ENCODE measurements at regions not wholly inside any gene's neighbourhood (a gene's known extent, or its start where the extent isn't known, plus 50 kb on each side); places are given as distances from the start of the nearest gene placed in this dataset.

DNA sequence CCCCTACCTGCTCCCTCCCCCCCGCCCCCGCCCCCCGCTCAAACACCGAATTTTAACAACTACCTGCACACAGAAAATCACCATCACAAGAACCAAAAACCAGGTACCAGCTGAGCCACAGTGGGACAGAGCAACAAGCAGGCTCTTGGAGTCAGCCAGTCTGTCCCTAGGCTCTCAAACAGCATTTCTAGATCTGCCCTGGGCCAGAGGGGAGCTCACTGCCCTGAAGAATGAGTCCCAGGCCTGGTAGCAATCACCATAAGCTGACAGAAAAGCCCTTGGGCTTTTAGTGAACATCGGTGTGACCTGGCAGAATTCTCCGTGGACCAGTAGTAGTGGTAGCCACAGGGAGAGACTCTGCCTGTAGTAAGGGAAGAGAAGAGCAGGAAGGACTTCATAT lies 58.3 kb downstream of the C11orf87 start:
- no peak overlapping the region for H3K4me3 ChIP-seq (ENCODE audit: low read length in 2 of 2)
- no peak for DNase-seq
- ATAC-seq (ENCODE audit: low FRiP score): no peak
- 22 to 28% methylated on average over 6 of the region's 6 CpGs for WGBS, 2 donors
- H3K27me3 ChIP-seq (ENCODE audit: control insufficient read depth in 1 of 2, insufficient read depth in 2 of 2, low read length in 1 of 2): peaks cover 0 to 2% of the 10 kb centered on the region in 2 donors
- intact Hi-C loops (cut with DNase I): no loop called here
- H3K9me3 ChIP-seq (ENCODE audit: control insufficient read depth, low read length): no peaks in the 10 kb centered on the region
- H3K4me1 ChIP-seq (ENCODE audit: control insufficient read depth in 1 of 2, insufficient read depth in 2 of 2, low read length in 2 of 2): no peaks in the 10 kb centered on the region
- no peaks in the 10 kb centered on the region for H3K36me3 ChIP-seq (ENCODE audit: control insufficient read depth in 1 of 2, insufficient read depth in 2 of 2, low read length in 1 of 2)
- H3K27ac ChIP-seq (ENCODE audit: low read depth in 1 of 2, low read length in 2 of 2): no peak overlapping the region

GRCh38 chr11:109486129-109486528 lies 64.1 kb downstream of the C11orf87 start:
- Histone ChIP-seq H3K9me3 (ENCODE audit: control insufficient read depth, low read length) (no peaks in the 10 kb centered on the region), H3K4me3 (ENCODE audit: low read length in 2 of 2) (no peak overlapping the region), H3K4me1 (ENCODE audit: control insufficient read depth in 1 of 2, insufficient read depth in 2 of 2, low read length in 2 of 2) (no peaks in the 10 kb centered on the region), H3K36me3 (ENCODE audit: control insufficient read depth in 1 of 2, insufficient read depth in 2 of 2, low read length in 1 of 2) (no peaks in the 10 kb centered on the region), H3K27ac (ENCODE audit: low read depth in 1 of 2, low read length in 2 of 2) (no peak overlapping the region), H3K27me3 (ENCODE audit: control insufficient read depth in 1 of 2, insufficient read depth in 2 of 2, low read length in 1 of 2) (no peaks in the 10 kb centered on the region)
- ATAC-seq (ENCODE audit: low FRiP score) (no peak), DNase-seq (no peak)
- intact Hi-C loops (cut with DNase I): no loop called here
- 61 to 67% methylated on average over 1 of the region's 1 CpG for WGBS, 2 donors

- no peaks in the 10 kb centered on the region for H3K27me3 ChIP-seq (ENCODE audit: control insufficient read depth in 1 of 2, insufficient read depth in 2 of 2, low read length in 1 of 2)
- H3K4me1 ChIP-seq (ENCODE audit: control insufficient read depth in 1 of 2, insufficient read depth in 2 of 2, low read length in 2 of 2): no peaks in the 10 kb centered on the region
- H3K9me3 ChIP-seq (ENCODE audit: control insufficient read depth, low read length): no peaks in the 10 kb centered on the region
- H3K27ac ChIP-seq (ENCODE audit: low read depth in 1 of 2, low read length in 2 of 2): no peak overlapping the region
- 38 to 47% methylated on average over 4 of the region's 4 CpGs for WGBS, 2 donors
- H3K4me3 ChIP-seq (ENCODE audit: low read length in 2 of 2): no peak overlapping the region
- H3K36me3 ChIP-seq (ENCODE audit: control insufficient read depth in 1 of 2, insufficient read depth in 2 of 2, low read length in 1 of 2): no peaks in the 10 kb centered on the region
- DNase-seq: no peak
- intact Hi-C loops (cut with DNase I): no loop called here
- no peak for ATAC-seq (ENCODE audit: low FRiP score)
Measured at GRCh38 chr11:109490953-109491635, 69.1 kb downstream of the C11orf87 start.

- Histone ChIP-seq H3K4me1 (ENCODE audit: control insufficient read depth in 1 of 2, insufficient read depth in 2 of 2, low read length in 2 of 2) (no peaks in the 10 kb centered on the region), H3K4me3 (ENCODE audit: low read length in 2 of 2) (no peak overlapping the region), H3K9me3 (ENCODE audit: control insufficient read depth, low read length) (peaks cover 1% of the 10 kb centered on the region), H3K27me3 (ENCODE audit: control insufficient read depth in 1 of 2, insufficient read depth in 2 of 2, low read length in 1 of 2) (no peaks in the 10 kb centered on the region), H3K27ac (ENCODE audit: low read depth in 1 of 2, low read length in 2 of 2) (no peak overlapping the region), H3K36me3 (ENCODE audit: control insufficient read depth in 1 of 2, insufficient read depth in 2 of 2, low read length in 1 of 2) (no peaks in the 10 kb centered on the region)
- ATAC-seq (ENCODE audit: low FRiP score) (no peak), DNase-seq (no peak)
- intact Hi-C loops (cut with DNase I): no loop called here
- WGBS, 2 donors: 79 to 81% methylated on average over 3 of the region's 3 CpGs
Measured at GRCh38 chr11:109506115-109506514, 84.1 kb downstream of the C11orf87 start.

GRCh38 chr11:109507331-109507730 lies 85.3 kb downstream of the C11orf87 start:
- intact Hi-C loops (cut with DNase I): no loop called here
- Histone ChIP-seq H3K4me3 (ENCODE audit: low read length in 2 of 2) (no peak overlapping the region), H3K36me3 (ENCODE audit: control insufficient read depth in 1 of 2, insufficient read depth in 2 of 2, low read length in 1 of 2) (no peaks in the 10 kb centered on the region), H3K9me3 (ENCODE audit: control insufficient read depth, low read length) (peaks cover 1% of the 10 kb centered on the region), H3K27ac (ENCODE audit: low read depth in 1 of 2, low read length in 2 of 2) (no peak overlapping the region), H3K27me3 (ENCODE audit: control insufficient read depth in 1 of 2, insufficient read depth in 2 of 2, low read length in 1 of 2) (no peaks in the 10 kb centered on the region), H3K4me1 (ENCODE audit: control insufficient read depth in 1 of 2, insufficient read depth in 2 of 2, low read length in 2 of 2) (no peaks in the 10 kb centered on the region)
- WGBS, 2 donors: 80 to 83% methylated on average over 4 of the region's 4 CpGs
- ATAC-seq (ENCODE audit: low FRiP score): no peak
- DNase-seq: no peak

DNA sequence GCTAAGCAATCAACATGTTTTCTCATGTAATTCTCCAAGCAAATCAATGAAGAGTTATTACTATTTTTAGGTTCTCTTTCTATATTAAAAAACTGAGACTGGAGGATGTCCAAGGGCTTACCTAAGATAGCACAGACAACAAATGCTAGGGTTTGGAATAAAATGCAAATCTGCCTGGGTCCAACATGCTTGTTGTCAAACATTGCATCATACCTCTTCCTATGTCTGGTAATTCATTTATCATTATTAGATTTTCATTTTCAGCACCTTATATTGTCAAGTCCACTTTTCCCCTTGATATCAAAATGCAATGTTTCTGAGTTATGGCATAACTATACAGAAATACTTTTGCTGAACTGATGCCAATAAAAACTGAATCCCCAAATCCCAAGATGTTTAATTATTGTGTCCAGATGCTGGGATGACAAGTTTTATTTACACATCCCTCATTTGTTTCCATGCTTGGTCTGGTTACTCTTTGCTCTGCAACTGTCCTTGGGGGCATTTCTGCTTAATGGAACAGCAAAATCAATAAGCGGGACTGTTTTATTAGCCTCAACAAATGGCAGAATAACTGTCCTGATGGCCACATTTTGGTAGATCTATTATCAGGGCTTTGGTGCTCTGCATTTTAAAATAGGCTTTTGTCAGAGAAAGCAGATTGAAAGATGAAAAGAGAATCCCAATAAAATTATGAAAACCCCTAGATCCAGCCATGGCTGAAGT lies 86.0 kb downstream of the C11orf87 start:
- ATAC-seq (ENCODE audit: low FRiP score) (no peak), DNase-seq (no peak)
- Histone ChIP-seq H3K36me3 (ENCODE audit: control insufficient read depth in 1 of 2, insufficient read depth in 2 of 2, low read length in 1 of 2) (no peaks in the 10 kb centered on the region), H3K27me3 (ENCODE audit: control insufficient read depth in 1 of 2, insufficient read depth in 2 of 2, low read length in 1 of 2) (no peaks in the 10 kb centered on the region), H3K9me3 (ENCODE audit: control insufficient read depth, low read length) (peaks cover 1% of the 10 kb centered on the region), H3K4me1 (ENCODE audit: control insufficient read depth in 1 of 2, insufficient read depth in 2 of 2, low read length in 2 of 2) (no peaks in the 10 kb centered on the region), H3K27ac (ENCODE audit: low read depth in 1 of 2, low read length in 2 of 2) (no peak overlapping the region), H3K4me3 (ENCODE audit: low read length in 2 of 2) (no peak overlapping the region)
- intact Hi-C loops (cut with DNase I): no loop called here
- 83 to 84% methylated on average over 1 of the region's 1 CpG for WGBS, 2 donors

DNA sequence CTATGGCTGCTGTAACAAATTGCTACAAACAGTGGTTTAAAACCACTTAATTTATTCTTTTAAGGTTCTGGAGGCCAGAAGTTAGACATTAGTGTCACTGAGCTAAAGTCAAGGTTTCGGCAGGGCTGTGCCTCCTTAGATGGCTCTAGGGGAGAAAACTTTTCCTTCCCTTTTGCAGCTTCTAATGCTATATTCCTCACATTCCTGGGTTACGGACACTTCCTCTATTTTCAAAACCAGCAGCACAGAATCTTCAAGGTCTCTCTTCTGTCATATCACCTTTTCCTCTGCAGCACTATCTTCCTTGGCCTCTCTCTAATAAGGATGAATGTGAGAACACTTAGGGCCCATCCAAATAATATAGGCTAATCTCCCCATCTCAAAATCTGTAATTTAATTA lies 87.0 kb downstream of the C11orf87 start:
- 67 to 73% methylated on average over 2 of the region's 2 CpGs for WGBS, 2 donors
- DNase-seq (no peak), ATAC-seq (ENCODE audit: low FRiP score) (no peak)
- H3K27me3 ChIP-seq (ENCODE audit: control insufficient read depth in 1 of 2, insufficient read depth in 2 of 2, low read length in 1 of 2): no peaks in the 10 kb centered on the region
- H3K4me1 ChIP-seq (ENCODE audit: control insufficient read depth in 1 of 2, insufficient read depth in 2 of 2, low read length in 2 of 2): no peaks in the 10 kb centered on the region
- H3K4me3 ChIP-seq (ENCODE audit: low read length in 2 of 2): no peak overlapping the region
- intact Hi-C loops (cut with DNase I): no loop called here
- no peak overlapping the region for H3K27ac ChIP-seq (ENCODE audit: low read depth in 1 of 2, low read length in 2 of 2)
- H3K9me3 ChIP-seq (ENCODE audit: control insufficient read depth, low read length): peaks cover 1% of the 10 kb centered on the region
- no peaks in the 10 kb centered on the region for H3K36me3 ChIP-seq (ENCODE audit: control insufficient read depth in 1 of 2, insufficient read depth in 2 of 2, low read length in 1 of 2)

- H3K36me3 ChIP-seq (ENCODE audit: control insufficient read depth in 1 of 2, insufficient read depth in 2 of 2, low read length in 1 of 2): no peaks in the 10 kb centered on the region
- 53 to 70% methylated on average over 1 of the region's 1 CpG for WGBS, 2 donors
- H3K27me3 ChIP-seq (ENCODE audit: control insufficient read depth in 1 of 2, insufficient read depth in 2 of 2, low read length in 1 of 2): no peaks in the 10 kb centered on the region
- H3K27ac ChIP-seq (ENCODE audit: low read depth in 1 of 2, low read length in 2 of 2): no peak overlapping the region
- DNase-seq (no peak), ATAC-seq (ENCODE audit: low FRiP score) (no peak)
- intact Hi-C loops (cut with DNase I): no loop called here
- H3K9me3 ChIP-seq (ENCODE audit: control insufficient read depth, low read length): peaks cover 1% of the 10 kb centered on the region
- no peaks in the 10 kb centered on the region for H3K4me1 ChIP-seq (ENCODE audit: control insufficient read depth in 1 of 2, insufficient read depth in 2 of 2, low read length in 2 of 2)
- no peak overlapping the region for H3K4me3 ChIP-seq (ENCODE audit: low read length in 2 of 2)
Measured at GRCh38 chr11:109510316-109510715, 88.3 kb downstream of the C11orf87 start.

DNA sequence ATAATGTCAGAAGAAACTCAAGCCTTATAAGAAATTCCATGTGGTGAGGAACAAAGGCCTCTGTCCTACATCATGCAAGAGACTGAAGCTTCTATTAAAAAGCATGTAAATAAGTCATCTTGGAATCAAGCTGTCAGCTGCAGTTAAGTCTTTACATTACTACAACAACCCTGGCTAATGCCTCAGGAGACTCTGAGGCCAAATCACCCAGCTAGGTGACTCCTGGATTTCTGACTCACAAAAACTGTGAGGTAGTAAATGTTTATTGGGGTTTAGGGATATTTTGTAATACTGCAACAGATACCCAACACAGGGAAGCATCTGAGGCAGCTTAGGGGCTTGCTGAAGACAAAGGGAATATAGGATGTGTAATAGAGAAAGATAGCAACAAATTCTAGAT lies 89.6 kb downstream of the C11orf87 start:
- intact Hi-C loops (cut with DNase I): no loop called here
- Histone ChIP-seq H3K27ac (ENCODE audit: low read depth in 1 of 2, low read length in 2 of 2) (no peak overlapping the region), H3K4me1 (ENCODE audit: control insufficient read depth in 1 of 2, insufficient read depth in 2 of 2, low read length in 2 of 2) (no peaks in the 10 kb centered on the region), H3K9me3 (ENCODE audit: control insufficient read depth, low read length) (peaks cover 1% of the 10 kb centered on the region), H3K36me3 (ENCODE audit: control insufficient read depth in 1 of 2, insufficient read depth in 2 of 2, low read length in 1 of 2) (no peaks in the 10 kb centered on the region), H3K27me3 (ENCODE audit: control insufficient read depth in 1 of 2, insufficient read depth in 2 of 2, low read length in 1 of 2) (no peaks in the 10 kb centered on the region), H3K4me3 (ENCODE audit: low read length in 2 of 2) (no peak overlapping the region)
- ATAC-seq (ENCODE audit: low FRiP score): no peak
- DNase-seq: no peak
